GM06990 (cell line): ENCODE measurements at regions not wholly inside any gene's neighbourhood (a gene's known extent, or its start where the extent isn't known, plus 50 kb on each side); places are given as distances from the start of the nearest gene placed in this dataset.

ENCODE experiments used
- DNase-seq: peaks from one replicate; pipeline ENCODE4 v3.0.0-alpha.2; 2011; ENCODE audit not compliant: insufficient read length; ENCODE audit errors: extremely low read depth
- H3K27me3 ChIP-seq: replicated peaks from 2 replicates; pipeline ENCODE4 v1.6.0; 2011; ENCODE audit warnings: low read length; ENCODE audit not compliant: control insufficient read depth, insufficient read depth
- H3K36me3 ChIP-seq: 2 replicates; pipeline ENCODE4 v1.5.1; 2011; ENCODE audit warnings: low read length; ENCODE audit not compliant: control insufficient read depth, insufficient read depth
- H3K4me3 ChIP-seq: replicated peaks from 2 replicates; pipeline ENCODE4 v1.5.1; 2011; ENCODE audit warnings: low read depth, mild to moderate bottlenecking, control low read depth, low read length
- CTCF ChIP-seq: IDR thresholded peaks from 2 replicates; pipeline ENCODE4 v1.5.1; 2011; ENCODE audit warnings: low read length, control low read depth, mild to moderate bottlenecking, inconsistent platforms; ENCODE audit not compliant: insufficient read depth, poor library complexity, severe bottlenecking

DNA sequence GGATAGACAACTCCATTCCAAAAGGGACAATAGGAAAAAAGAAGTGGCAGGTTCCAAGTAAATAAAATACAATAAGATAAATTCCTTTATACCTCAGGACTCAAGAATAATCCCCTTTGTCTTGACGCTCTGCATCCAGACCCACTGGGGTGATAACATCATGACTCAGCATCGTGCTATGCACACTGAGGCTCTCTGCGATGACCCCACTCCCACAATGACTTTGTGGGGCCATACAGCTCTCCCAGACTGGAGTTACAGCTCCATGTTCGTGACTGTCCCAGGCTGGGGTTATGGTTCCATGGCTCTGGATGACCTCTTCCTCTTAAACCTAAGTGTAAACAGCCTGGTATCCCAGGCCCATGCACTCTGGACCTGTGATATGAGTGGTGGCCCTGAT lies 254.5 kb upstream of the ADGRL3 start:
- Histone ChIP-seq H3K27me3 (no peaks in the 10 kb centered on the region), H3K36me3 (no peaks in the 10 kb centered on the region), H3K4me3 (no peak overlapping the region)
- no peak for DNase-seq
- TF ChIP-seq CTCF, result no peak

DNA sequence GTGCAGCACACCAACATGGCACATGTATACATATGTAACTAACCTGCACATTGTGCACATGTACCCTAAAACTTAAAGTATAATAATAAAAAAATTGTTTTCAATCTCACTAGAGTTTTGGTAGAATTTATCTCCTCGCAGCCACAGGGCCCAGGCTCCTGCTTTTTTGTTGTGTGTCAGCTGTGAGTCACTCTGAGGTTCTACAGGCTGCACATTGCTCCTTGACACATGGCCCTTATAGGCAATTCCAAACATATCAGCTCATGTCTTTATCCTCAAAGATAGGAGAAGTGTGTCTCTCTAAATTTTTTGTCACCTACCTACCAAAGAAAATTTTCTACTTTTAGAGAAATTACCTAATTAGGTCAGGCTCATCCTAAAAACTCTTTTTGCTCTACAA lies 252.1 kb upstream of the ADGRL3 start:
- Histone ChIP-seq H3K36me3 (no peaks in the 10 kb centered on the region), H3K27me3 (no peaks in the 10 kb centered on the region), H3K4me3 (no peak overlapping the region)
- no peak for DNase-seq
- TF ChIP-seq CTCF, result no peak

- no peak for TF ChIP-seq CTCF
- no peak for DNase-seq
- Histone ChIP-seq H3K4me3 (no peak overlapping the region), H3K36me3 (no peaks in the 10 kb centered on the region), H3K27me3 (no peaks in the 10 kb centered on the region)
Observed at GRCh38 chr4:60952921-60953320, 247.2 kb upstream of the ADGRL3 start.

DNA sequence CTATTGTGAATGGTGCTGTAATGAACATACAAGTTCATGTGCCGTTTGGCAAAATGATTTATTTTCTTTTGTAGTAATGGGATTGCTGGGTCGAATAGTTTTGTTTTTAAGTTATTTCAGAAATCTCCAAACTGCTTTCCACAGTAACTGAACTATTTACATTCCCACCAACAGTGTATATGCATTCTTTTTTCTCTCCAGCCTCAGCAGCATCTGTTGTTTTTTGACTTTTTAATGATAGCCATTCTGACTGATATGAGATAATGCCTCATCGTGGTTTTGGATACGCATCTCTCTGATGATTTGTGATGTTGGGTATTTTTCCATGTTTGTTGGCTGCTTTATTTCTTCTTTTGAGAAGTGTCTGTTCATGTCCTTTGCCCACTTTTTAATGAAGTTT lies 246.3 kb upstream of the ADGRL3 start:
- TF ChIP-seq CTCF, result no peak
- no peaks in the 10 kb centered on the region for H3K27me3 ChIP-seq
- no peaks in the 10 kb centered on the region for H3K36me3 ChIP-seq
- no peak overlapping the region for H3K4me3 ChIP-seq
- no peak for DNase-seq

GRCh38 chr4:60962286-60962685 lies 237.8 kb upstream of the ADGRL3 start:
- no peak for TF ChIP-seq CTCF
- DNase-seq, result no peak
- H3K36me3 ChIP-seq, result no peaks in the 10 kb centered on the region
- no peak overlapping the region for H3K4me3 ChIP-seq
- H3K27me3 ChIP-seq, result no peaks in the 10 kb centered on the region

GRCh38 chr4:60981534-60981933 lies 218.6 kb upstream of the ADGRL3 start:
- DNase-seq, result no peak

More at GRCh38 chr4:60981534-60981933, 218.6 kb upstream of the ADGRL3 start:
- H3K27me3 ChIP-seq, result no peaks in the 10 kb centered on the region
- TF ChIP-seq CTCF, result no peak
- no peak overlapping the region for H3K4me3 ChIP-seq
- H3K36me3 ChIP-seq, result no peaks in the 10 kb centered on the region
